GM18511 (cell line): ENCODE measurements at regions not wholly inside any gene's neighbourhood (a gene's known extent, or its start where the extent isn't known, plus 50 kb on each side); places are given as distances from the start of the nearest gene placed in this dataset.
"Not testable (repeated sequence)": the region's sequence is repeated elsewhere in the genome, so short reads cannot be mapped to it uniquely, and the experiment has no call there.

Experiments used
- ATAC-seq: cut with Tn5 transposase; IDR thresholded peaks from one replicate; pipeline ENCODE4 v1.9.1; 2021; ENCODE audit warnings: mild to moderate bottlenecking, moderate library complexity; ENCODE audit not compliant: unreplicated experiment

DNA sequence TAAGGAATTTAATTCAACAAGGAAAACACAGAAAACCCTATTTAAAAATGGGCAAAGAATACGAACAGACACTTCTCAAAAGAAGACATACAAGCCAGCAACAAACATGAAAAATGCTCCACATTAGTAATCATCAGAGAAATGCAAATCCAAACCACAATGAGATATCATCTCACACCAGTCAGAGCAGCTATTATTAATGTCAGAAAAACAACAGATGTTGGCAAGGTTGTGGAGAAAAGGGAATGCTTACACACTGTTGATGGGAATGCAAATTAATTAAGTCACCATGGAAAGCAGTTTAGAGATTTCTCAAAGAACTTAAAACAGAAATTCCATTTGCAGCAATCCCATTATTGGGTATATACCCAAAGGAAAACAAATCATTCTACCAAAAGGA lies 55.2 kb downstream of the GCC1 start:
- no peak for ATAC-seq

GRCh38 chr7:127527561-127527960 lies 57.8 kb downstream of the GCC1 start:
- ATAC-seq: no peak

DNA sequence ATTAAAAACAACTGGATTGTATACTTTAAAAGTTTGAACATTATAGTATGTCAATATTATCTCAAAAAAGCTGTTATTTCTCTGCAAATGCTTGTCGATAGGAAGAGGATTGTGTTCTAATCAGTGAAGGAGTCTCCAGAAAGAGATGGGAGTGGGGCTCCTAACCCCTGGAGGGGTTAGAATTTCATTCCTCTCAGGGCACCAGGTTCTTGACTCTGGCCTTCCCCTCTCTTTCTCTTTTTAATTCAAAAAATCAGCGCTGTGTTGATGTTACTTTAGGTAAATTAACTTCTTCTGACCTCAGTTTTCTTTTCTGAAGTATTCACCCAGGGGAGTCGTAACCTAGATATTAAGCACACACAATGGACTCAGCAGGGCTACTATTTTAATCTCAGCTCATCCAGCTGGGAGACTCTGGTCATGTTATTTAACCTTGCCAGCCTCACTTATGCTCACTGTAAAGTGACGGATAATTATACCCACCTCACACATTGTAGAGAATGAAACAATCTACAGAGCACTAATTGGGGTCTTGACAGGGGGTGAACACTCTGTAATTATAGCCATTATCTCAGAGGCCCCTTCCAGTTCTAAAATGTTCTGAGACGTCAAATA lies 59.4 kb downstream of the GCC1 start:
- ATAC-seq: no peak

GRCh38 chr7:127516320-127516719 lies 69.1 kb downstream of the GCC1 start:
- ATAC-seq: no peak

GRCh38 chr7:127514499-127514898 lies 70.9 kb downstream of the GCC1 start:
- ATAC-seq: no peak

- ATAC-seq: no peak
These were observed 72.1 kb downstream of the GCC1 start for GRCh38 chr7:127513311-127513710.

- no peak for ATAC-seq
These were observed 72.7 kb downstream of the GCC1 start for GRCh38 chr7:127512663-127513062.

GRCh38 chr7:127504715-127505114 lies 80.7 kb downstream of the GCC1 start:
- ATAC-seq: no peak

- ATAC-seq: no peak
These were observed 83.6 kb downstream of the GCC1 start for GRCh38 chr7:127501817-127502216.

- ATAC-seq: no peak
These were observed 94.9 kb upstream of the ZNF800 start for GRCh38 chr7:127487381-127487780.

DNA sequence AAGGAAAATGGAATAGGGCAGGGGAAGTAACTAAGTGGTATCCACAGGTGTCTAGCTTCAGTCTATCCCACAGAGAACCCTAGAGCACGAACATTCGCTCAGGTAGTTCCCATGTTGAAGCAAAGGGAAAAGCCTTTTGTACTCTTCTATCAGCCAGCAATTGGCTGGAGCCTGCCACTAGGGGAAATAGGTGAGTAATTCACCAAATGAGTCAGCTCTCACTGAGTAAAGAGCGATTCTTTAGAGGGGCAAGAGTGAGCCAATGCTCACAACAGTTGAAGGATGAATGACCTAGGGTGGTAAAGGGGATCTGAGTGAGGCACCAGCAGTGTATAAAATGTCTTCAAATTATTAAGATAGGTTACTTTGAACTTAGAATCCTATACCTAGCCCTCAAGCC lies 94.1 kb upstream of the ZNF800 start:
- peak; percentile 58 for ATAC-seq

GRCh38 chr7:127485482-127485881 lies 93.0 kb upstream of the ZNF800 start:
- no peak for ATAC-seq

GRCh38 chr7:127484954-127485353 lies 92.4 kb upstream of the ZNF800 start:
- no peak for ATAC-seq

- ATAC-seq: no peak
These were observed 86.0 kb upstream of the ZNF800 start for GRCh38 chr7:127478461-127478860.

DNA sequence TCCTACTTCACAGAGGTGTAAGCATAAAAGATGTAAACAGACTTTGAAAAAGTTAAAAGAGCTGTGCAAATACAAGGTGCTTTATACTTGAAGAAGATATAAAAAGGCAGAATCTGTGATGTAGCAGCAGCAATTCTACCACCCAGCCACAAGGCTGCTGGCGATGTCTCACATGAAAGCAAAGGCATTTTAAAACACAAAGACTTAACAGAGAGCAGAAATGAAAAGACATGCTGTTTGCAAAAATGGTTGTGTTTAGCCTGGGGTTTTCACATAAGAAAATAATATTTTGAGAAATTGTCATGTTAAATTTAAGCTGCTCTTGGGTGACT lies 85.5 kb upstream of the ZNF800 start:
- ATAC-seq: no peak

DNA sequence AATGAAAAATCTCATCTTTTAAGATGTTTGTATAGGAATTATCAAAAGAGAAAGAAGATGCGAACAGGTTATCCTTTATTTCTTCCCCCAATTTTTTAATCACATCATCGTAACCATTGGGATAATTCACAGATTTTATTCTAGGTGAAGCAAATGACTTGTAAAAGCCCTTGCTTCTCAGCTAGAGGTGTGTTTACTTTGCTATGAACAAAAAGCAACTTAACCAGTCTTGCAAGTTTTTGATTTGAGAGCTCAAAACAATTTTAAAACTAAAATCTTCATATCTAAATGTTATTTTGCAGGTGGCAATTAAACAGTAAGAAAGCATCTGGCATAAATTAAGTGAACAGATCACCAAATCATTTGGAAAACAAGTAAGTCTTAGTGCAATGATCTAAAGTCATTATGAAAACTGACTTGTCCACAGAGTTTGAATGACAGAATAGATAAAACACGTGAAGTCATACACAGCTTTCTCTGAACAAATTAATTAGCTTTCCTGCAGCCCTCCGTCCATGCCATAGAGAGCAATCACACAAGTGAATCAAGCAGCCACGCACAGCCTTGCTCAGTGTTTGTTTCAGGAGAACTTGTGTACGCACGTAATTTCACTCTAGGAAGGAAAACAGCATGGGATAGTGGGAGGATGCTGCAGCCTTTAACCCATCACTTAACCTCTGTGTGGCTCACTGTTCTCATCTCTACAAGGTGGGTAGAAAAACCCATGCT lies 85.0 kb upstream of the ZNF800 start:
- no peak for ATAC-seq

DNA sequence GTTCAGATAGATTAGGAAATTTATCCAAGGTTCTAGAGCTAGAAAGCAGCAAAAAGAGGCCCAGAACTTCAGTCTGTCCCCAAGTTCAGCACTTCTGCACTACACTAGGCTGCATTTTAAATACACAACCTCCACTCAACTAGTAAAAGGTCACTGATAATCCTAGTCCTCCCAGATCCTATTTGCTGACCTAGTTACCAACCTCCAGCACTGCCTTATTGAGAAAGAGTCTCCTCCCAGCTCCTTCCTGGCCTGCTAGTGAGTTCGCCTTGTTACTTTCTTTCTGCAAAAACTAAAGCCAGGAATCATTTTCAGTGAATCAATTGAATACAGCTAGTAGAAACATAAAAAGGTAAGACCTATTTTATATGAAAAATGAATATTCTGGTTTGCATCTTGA lies 84.1 kb upstream of the ZNF800 start:
- ATAC-seq: no peak

GRCh38 chr7:127474457-127474856 lies 81.9 kb upstream of the ZNF800 start:
- no peak for ATAC-seq

DNA sequence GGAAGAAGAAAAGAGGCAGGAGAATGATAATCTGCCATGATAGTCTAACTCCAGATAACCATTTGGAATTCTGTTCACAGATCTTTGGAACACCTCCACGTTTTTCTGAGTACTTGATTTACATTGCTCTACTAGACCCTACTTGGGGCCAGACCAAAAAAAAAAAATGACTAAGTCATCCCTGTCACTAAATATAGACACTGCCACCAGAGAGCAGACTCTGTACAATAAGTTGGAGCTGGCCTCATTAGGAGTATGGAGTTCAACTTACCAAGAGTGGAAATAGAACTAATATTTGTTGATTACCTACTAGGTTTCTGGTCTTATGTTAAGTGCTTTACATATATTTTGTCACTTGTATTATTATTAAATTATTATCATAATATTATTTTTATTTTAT lies 80.9 kb upstream of the ZNF800 start:
- no peak for ATAC-seq

DNA sequence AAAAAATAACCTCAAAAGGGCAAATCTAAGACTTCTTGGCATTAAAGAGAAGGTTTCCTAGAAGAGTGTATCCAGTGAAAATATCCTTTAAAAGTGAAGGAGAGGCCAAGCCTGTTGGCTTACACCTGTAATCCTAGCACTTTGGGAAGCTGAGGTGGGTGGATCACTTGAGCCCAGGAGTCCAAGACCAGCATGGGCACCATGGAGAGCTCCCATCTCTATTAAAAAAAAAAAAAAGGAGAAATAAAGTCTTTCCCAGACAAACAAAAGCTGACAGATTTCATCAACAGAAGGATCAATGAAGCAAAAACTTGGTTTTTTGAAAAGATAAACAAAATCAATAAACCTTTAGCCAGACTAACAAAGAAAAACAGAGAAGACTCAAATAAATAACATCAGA lies 67.6 kb upstream of the ZNF800 start:
- no peak for ATAC-seq

DNA sequence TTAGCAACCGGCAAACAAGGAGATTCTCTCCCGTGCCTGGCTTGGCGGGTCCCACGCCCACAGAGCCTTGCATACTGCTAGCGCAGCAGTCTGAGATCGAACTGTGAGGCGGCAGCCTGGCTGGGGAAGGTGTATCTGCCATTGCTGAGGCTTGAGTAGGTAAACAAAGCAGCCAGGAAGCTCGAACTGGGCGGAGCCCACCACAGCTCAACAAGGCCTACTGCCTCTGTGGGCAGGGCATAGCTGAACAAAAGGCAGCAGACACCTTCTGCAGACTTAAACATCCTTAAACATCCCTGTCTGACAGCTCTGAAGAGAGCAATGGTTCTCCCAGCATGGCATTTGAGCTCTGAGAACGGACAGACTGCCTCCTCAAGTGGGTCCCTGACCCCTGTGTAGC lies 58.8 kb upstream of the ZNF800 start:
- not testable (repeated sequence) for ATAC-seq

DNA sequence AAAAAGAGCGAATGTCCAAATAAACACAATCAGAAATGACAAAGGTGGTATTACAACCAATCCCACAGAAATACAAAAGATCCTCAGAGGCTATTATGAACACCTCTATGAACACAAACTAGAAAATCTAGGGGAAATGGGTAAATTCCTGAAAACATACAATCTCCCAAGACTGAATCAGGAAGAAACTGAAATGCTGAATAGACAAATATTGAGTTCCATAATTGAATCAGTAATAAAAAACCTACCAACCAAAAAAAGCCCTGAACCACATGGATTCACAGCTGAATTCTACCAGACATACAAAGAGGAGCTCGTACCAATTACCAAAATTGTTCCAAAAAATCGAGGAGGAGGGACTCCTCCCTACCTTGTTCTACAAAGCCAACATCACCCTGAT lies 56.1 kb upstream of the ZNF800 start:
- no peak for ATAC-seq
